ENCODE measurements at regions not wholly inside any gene's neighbourhood (a gene's known extent, or its start where the extent isn't known, plus 50 kb on each side); places are given as distances from the start of the nearest gene placed in this dataset.

DNA sequence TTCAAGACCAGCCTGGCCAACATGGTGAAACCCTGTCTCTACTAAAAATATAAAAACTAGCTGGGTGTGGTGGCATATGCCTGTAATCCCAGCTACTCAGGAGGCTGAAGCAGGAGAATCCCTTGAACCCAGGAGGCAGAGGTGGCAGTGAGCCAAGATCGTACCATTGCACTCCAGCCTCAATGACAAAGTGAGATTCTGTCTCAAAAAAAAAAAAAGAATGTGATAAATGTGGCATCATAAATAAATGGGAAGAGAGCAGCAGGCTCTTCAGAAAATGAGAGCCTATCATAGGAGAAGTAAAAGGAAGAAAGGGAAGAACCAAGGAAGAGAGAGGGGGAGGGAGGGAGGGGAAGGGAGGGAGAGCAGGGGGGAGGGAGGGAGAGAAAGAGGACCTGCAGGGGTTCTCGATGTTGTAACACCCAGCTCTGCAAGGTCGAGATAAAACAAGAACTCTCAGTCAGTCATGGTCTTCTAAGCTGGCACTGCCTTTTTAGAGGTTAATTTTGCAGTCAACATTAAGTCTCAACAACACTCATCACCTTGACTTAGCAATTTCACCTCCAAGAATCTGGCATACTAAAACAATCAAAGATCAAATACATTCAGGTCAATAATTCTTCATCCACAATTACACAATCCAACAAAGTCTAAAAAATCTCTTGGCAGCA is 68.7 kb upstream of the SIMC1 start:
- Mint-ChIP-seq H3K27ac (no peak overlapping the region), H3K9me3 (no peaks in the 10 kb centered on the region), H3K4me3 (no peak overlapping the region), H3K27me3 (ENCODE audit: low read depth) (peaks cover 38% of the 10 kb centered on the region), H3K4me1 (ENCODE audit: low read depth) (no peaks in the 10 kb centered on the region), H3K36me3 (ENCODE audit: low read depth) (no peaks in the 10 kb centered on the region)
- no peak for DNase-seq (ENCODE audit: low spot score)

DNA sequence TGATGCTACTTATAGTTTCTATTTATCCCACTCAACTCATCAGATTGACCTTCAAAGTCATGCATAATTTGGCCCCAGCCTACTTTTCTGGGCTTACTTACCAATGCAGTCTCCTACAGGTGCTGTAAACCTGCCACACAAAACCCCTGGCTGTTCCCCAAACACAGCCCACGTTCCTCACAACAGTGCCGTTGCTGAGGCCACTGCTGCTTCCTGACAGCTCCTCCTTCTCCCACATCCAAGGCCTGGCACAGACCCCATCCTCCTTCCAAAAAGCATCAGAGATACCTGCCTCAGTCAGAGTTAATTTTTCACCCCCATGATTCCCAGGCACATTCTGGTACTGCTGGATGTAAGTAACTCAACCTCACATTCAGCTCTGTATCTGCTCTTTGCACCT is 68.1 kb upstream of the SIMC1 start:
- H3K27me3 Mint-ChIP-seq (ENCODE audit: low read depth): peaks cover 35% of the 10 kb centered on the region
- no peaks in the 10 kb centered on the region for H3K9me3 Mint-ChIP-seq
- DNase-seq (ENCODE audit: low spot score): no peak
- no peak overlapping the region for H3K27ac Mint-ChIP-seq
- no peaks in the 10 kb centered on the region for H3K4me1 Mint-ChIP-seq (ENCODE audit: low read depth)
- H3K36me3 Mint-ChIP-seq (ENCODE audit: low read depth): no peaks in the 10 kb centered on the region
- no peak overlapping the region for H3K4me3 Mint-ChIP-seq

DNA sequence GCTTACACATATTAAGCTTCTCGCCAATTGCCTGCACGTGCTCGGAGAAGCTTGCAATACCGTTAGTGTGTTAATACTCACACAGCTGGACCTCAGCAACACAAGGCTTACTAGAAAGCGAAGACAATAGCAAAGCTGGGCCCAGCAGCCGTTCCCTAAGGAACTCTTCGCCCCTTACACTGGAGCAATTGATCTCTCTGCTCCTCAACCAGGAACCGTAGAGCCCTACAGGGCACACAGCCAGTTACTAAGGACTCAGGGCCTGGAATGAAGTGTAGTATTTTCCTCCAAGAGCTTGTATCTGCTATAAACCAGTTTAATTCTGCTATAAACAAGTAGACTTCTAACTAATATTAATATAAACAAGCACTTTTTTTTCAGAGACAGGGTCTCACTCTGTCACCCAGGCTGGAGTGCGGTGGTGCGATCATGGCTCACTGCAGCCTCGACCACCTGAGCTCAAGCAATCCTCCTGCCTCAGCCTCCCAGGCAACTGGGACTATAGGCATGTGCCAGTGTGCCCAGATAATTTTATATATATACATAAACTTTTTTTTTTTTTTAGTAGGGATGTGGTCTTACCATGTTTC is 67.0 kb upstream of the SIMC1 start:
- Mint-ChIP-seq H3K36me3 (ENCODE audit: low read depth) (no peaks in the 10 kb centered on the region), H3K4me1 (ENCODE audit: low read depth) (no peaks in the 10 kb centered on the region), H3K27me3 (ENCODE audit: low read depth) (peaks cover 32% of the 10 kb centered on the region)

DNA sequence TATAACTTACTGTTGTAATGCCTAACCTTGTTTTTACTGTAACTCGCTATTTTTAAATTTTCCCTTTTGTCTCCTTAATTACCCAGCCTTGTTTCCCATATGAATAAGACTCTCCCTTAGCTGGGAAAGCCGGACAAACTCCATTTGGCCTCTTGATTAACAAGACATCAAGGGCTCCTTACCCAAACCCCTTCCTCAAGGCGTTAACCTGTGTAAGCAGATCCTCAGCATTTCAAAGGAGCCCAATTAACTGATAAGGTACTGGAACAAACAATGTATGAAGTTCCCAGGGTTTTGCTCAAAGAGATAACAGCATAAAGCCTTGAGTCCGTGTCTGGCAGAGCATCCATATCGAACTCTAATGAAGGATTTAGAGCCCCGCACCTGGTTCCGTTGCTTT is 66.0 kb upstream of the SIMC1 start:
- Mint-ChIP-seq H3K36me3 (ENCODE audit: low read depth) (no peaks in the 10 kb centered on the region), H3K9me3 (no peaks in the 10 kb centered on the region), H3K4me3 (no peak overlapping the region), H3K27me3 (ENCODE audit: low read depth) (peaks cover 25% of the 10 kb centered on the region), H3K4me1 (ENCODE audit: low read depth) (no peaks in the 10 kb centered on the region), H3K27ac (no peak overlapping the region)
- no peak for DNase-seq (ENCODE audit: low spot score)

More for the DNA sequence above, 67.0 kb upstream of the SIMC1 start:
- Mint-ChIP-seq H3K4me3 (no peak overlapping the region), H3K9me3 (no peaks in the 10 kb centered on the region), H3K27ac (no peak overlapping the region)
- no peak for DNase-seq (ENCODE audit: low spot score)

DNA sequence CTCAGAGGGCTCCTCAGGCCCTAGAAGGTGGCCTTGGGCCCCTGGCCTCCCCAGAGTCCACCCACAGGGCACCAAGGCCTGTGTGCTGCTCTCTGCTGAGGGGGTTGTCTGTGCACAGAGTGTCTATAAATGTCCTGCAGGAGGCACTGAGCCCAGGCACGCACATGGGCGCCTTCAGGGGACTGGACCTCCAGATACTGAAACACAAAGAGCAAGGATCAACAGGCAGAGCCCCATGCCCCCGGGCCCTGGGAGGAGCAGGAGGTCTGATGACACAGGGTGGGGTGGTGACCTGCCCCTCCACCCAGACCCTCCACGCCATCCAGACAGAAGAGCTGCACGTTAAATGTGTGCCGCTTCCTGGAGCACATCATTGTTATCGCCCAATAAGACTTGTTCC is 64.6 kb upstream of the SIMC1 start:
- no peaks in the 10 kb centered on the region for H3K4me1 Mint-ChIP-seq (ENCODE audit: low read depth)
- no peak overlapping the region for H3K4me3 Mint-ChIP-seq
- H3K36me3 Mint-ChIP-seq (ENCODE audit: low read depth): no peaks in the 10 kb centered on the region
- H3K9me3 Mint-ChIP-seq: no peaks in the 10 kb centered on the region
- H3K27ac Mint-ChIP-seq: no peak overlapping the region
- DNase-seq (ENCODE audit: low spot score): no peak
- peaks cover 18% of the 10 kb centered on the region for H3K27me3 Mint-ChIP-seq (ENCODE audit: low read depth)

DNA sequence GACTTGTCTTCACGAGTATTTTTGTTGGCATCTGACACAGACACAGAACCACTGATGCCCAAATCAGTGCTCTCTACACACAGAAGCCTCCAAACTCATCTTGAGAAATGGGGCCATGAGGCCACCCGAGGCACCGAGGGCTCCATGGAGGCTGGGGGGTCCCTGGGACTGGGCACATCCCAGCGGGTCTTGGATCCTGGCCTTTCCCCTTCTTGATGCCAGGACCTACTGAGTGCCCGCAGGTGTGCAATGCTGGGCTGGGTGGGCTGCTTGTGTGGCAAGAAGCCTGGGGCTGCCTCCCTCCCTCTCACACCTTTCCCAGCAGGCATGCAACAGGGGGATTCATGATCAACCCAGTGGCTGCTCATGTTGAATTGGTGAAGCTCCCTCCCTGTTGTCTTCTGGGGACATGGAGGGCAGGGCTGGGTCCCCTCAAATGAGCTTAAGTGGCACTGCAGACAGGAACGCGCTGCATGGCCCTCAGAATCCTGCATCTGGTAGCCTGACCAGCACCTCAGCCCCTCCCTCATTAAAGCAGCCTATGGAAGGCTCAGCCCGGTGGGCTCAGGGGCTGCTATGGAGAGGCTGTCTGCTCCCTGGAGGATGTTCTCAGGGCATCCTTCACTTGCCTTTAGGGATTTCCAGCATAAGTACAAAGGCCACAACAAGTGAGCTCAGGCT is 63.7 kb upstream of the SIMC1 start:
- Mint-ChIP-seq H3K9me3 (no peaks in the 10 kb centered on the region), H3K27me3 (ENCODE audit: low read depth) (peaks cover 18% of the 10 kb centered on the region), H3K4me1 (ENCODE audit: low read depth) (no peaks in the 10 kb centered on the region), H3K27ac (no peak overlapping the region), H3K36me3 (ENCODE audit: low read depth) (no peaks in the 10 kb centered on the region), H3K4me3 (no peak overlapping the region)
- no peak for DNase-seq (ENCODE audit: low spot score)

DNA sequence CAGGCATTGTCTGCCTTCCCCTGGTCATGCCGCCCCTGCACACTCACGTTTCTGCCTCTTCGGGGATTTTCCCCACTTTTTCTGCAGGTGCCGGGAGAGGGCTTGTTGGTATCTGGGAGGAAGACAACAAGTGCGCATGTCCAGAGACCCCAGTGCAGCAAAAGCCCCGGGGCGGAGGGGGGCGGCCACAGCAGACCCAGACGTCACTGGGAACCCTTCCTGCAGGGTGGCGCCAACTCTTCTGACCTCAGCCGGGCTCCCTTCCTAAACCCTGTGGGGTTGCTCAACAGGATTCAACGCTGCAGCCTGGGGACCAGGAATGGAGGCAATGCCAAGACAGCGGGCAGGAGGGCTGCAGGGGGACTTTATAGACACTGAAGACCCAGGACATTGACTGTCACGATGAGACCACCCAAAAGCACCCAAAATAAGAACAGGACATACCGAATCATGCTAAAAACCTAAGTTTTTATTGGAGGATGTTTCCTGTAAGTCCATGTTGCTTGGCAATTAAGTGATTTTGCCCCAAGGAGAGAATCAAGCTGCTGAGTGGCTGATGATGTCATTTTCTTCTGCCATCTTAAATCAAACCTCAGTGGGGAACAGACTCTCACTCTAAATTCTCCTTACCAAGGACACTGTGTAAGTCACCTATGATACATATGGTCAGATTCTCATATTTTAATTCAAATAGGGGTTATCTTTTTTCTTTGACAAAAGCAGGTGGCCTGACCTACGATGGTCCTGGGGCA is 62.9 kb upstream of the SIMC1 start:
- Mint-ChIP-seq H3K9me3 (no peaks in the 10 kb centered on the region), H3K36me3 (ENCODE audit: low read depth) (no peaks in the 10 kb centered on the region), H3K27me3 (ENCODE audit: low read depth) (peaks cover 18% of the 10 kb centered on the region), H3K4me1 (ENCODE audit: low read depth) (no peaks in the 10 kb centered on the region), H3K27ac (no peak overlapping the region), H3K4me3 (no peak overlapping the region)
- no peak for DNase-seq (ENCODE audit: low spot score)

DNA sequence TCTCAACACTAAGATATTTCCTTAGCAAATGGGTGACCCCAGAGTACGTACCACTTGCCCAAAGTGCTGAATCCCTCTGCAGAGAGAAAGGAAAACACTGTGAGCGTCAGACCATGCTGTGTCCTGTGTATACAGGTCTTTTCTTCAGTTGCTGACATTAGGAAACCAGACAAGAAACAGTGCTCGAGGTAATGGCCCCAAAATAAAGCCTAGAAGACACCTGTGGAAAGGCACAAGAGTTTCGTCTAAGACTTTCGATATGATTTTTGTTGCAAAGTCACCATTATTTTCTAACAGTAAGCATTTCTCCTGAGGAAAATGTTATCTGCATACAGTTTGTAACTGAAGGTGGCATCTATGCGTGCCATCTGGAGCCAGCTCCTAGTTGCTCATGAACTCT is 62.0 kb upstream of the SIMC1 start:
- no peaks in the 10 kb centered on the region for H3K36me3 Mint-ChIP-seq (ENCODE audit: low read depth)
- DNase-seq (ENCODE audit: low spot score): no peak
- H3K9me3 Mint-ChIP-seq: no peaks in the 10 kb centered on the region
- H3K27ac Mint-ChIP-seq: no peak overlapping the region
- H3K4me1 Mint-ChIP-seq (ENCODE audit: low read depth): no peaks in the 10 kb centered on the region
- H3K4me3 Mint-ChIP-seq: no peak overlapping the region
- H3K27me3 Mint-ChIP-seq (ENCODE audit: low read depth): peaks cover 15% of the 10 kb centered on the region

DNA sequence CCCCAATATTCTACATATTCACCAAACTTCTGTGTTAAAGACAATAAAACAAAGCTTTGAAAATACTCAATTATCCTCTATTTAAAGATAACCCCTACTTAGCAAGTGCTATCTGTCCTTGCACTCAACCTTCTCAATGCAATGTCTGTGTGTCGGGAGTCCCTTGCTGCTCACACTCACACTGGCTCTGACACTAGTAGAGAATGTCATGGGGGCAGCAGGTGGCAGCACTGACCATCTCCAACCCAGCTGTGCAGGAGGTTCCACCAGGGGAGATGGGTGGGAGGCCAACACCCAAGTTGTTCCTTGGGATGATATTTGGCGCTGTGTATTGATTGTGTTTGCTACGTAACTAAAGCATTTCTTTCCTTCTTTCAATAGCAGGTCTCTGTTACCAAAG is 59.4 kb upstream of the SIMC1 start:
- Mint-ChIP-seq H3K27ac (no peak overlapping the region), H3K9me3 (no peaks in the 10 kb centered on the region), H3K4me1 (ENCODE audit: low read depth) (no peaks in the 10 kb centered on the region), H3K36me3 (ENCODE audit: low read depth) (no peaks in the 10 kb centered on the region), H3K4me3 (no peak overlapping the region), H3K27me3 (ENCODE audit: low read depth) (peaks cover 15% of the 10 kb centered on the region)
- no peak for DNase-seq (ENCODE audit: low spot score)

DNA sequence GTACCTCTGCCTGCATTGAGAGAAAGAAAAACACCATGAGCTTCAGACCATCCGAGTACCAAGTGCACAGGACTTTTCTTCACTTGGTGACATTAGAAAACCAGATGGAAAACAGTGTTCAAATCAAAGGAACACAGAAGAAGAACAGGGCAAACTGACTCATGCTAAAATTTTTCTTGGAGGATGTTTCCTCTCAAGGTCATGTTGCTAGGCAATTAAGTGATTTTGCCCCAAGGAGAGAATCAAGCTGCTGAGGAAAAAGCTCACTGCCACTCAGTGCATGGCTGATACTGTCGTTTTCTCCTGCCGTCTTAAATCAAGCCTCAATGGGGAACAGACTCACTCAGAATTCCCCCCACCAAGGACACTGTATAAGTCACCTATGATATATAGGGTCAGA is 57.9 kb upstream of the SIMC1 start:
- H3K27ac Mint-ChIP-seq: no peak overlapping the region
- peaks cover 15% of the 10 kb centered on the region for H3K27me3 Mint-ChIP-seq (ENCODE audit: low read depth)
- H3K9me3 Mint-ChIP-seq: no peaks in the 10 kb centered on the region
- no peaks in the 10 kb centered on the region for H3K36me3 Mint-ChIP-seq (ENCODE audit: low read depth)
- H3K4me3 Mint-ChIP-seq: no peak overlapping the region
- H3K4me1 Mint-ChIP-seq (ENCODE audit: low read depth): no peaks in the 10 kb centered on the region
- no peak for DNase-seq (ENCODE audit: low spot score)

DNA sequence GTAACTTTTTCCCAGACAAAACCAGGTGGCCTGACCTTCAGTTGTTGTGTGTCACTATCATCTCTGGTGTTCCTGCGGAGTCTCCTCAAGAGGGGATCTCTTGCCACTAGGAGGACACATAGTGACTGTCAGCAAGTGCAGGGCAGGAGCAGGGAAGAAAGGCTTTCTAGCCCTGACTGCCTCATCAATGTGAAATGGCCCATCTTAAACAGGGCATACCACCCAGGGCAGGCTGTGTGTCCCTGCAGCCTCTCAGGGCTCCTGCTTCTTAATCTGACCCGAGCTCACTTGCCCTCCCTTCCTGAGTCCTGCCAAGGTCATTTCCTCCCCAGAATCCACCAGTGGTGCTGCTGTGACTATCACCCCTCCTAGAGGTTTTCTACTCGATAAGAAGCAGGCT is 57.4 kb upstream of the SIMC1 start:
- Mint-ChIP-seq H3K9me3 (no peaks in the 10 kb centered on the region), H3K27me3 (ENCODE audit: low read depth) (peaks cover 14% of the 10 kb centered on the region), H3K36me3 (ENCODE audit: low read depth) (no peaks in the 10 kb centered on the region), H3K27ac (no peak overlapping the region), H3K4me1 (ENCODE audit: low read depth) (no peaks in the 10 kb centered on the region), H3K4me3 (no peak overlapping the region)
- no peak for DNase-seq (ENCODE audit: low spot score)

DNA sequence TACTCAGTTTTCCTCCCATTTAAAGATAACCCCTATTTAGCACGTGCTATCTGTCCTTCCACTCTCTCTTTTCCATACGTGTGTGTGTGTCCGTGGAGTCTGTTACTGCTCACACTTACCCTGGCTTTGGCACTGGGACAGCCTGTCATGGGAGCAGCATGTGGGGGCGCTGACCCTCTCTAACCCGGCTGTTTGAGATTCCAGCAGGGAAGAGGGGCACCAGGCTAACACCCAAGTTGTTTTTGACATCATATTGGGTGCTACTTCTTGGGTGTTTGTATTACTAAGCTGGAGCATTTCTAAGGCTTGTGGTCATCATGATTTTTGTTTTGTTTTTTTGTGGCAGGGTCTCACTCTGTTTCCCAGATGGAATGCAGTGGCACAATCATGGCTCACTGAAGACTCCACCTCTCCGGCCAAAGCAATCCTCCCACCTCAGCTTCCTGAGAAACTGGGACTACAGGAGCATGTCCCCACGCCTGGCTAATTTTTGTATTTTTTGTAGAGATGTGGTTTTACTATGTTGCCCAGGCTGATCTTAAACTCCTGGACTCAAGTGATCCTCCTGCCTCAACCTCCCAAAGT is 56.9 kb upstream of the SIMC1 start:
- Mint-ChIP-seq H3K36me3 (ENCODE audit: low read depth) (no peaks in the 10 kb centered on the region), H3K27ac (no peak overlapping the region), H3K4me1 (ENCODE audit: low read depth) (no peaks in the 10 kb centered on the region), H3K27me3 (ENCODE audit: low read depth) (peaks cover 12% of the 10 kb centered on the region), H3K9me3 (no peaks in the 10 kb centered on the region), H3K4me3 (no peak overlapping the region)
- no peak for DNase-seq (ENCODE audit: low spot score)

DNA sequence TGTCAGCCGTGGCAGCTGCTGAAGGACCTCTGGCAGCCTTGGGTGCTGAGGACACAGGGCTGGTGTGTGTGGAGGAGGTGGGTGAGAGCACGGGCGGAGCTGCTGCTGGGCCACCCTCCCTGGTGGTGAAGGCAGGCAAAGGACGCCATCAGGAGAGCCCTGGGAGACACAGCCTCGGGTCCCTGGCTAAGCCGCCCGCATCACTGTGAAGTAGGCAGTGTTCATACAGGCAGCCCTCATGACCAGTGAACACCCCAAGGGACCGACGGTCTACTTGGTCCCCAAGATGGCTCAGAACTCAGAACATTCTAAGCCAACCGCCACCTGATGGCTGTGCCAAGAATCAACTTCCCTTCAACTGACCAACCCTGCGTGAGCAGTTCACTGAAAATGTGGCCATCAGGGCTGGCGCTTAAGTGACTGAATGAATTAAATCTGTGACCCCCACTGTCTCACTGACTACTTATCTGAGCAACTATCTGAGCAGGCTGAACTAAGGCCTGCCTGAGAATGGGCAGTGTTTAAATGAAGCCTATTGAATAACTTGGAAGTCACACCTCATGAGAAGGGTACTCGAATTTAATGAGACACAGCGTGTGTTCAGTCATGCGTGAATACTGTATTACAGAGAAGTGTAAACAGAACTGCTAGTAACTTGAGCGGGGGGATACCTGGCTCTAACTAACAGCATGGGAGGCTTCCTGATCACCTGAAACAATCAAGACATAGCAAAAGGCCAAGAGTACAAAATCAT is 54.7 kb upstream of the SIMC1 start:
- Mint-ChIP-seq H3K4me3 (no peak overlapping the region), H3K9me3 (no peaks in the 10 kb centered on the region), H3K27me3 (ENCODE audit: low read depth) (peaks cover 11% of the 10 kb centered on the region), H3K36me3 (ENCODE audit: low read depth) (no peaks in the 10 kb centered on the region), H3K27ac (no peak overlapping the region), H3K4me1 (ENCODE audit: low read depth) (no peaks in the 10 kb centered on the region)
- no peak for DNase-seq (ENCODE audit: low spot score)

Data from T-helper 2 cell treated with Interferon-gamma antibody and Interleukin-4, amounts not matched to agents 5 μg/mL and 100 μg/mL, for 36 hours (primary cell).